Progenitor cell of endocrine pancreas (in vitro differentiated cells): ENCODE measurements at regions not wholly inside any gene's neighbourhood (a gene's known extent, or its start where the extent isn't known, plus 50 kb on each side); places are given as distances from the start of the nearest gene placed in this dataset.
"Not testable (repeated sequence)": the region's sequence is repeated elsewhere in the genome, so short reads cannot be mapped to it uniquely, and the experiment has no call there.

Experiments used
- DNase-seq: peaks from one replicate; pipeline ENCODE4 v3.0.0; 2021; ENCODE audit warnings: low spot score; ENCODE audit not compliant: unreplicated experiment
- H3K27ac Mint-ChIP-seq: 2 replicates; pipeline ENCODE4 v1.8.0; 2021; ENCODE audit warnings: mild to moderate bottlenecking, moderate library complexity, mixed read lengths
- H3K27me3 Mint-ChIP-seq: 2 replicates; pipeline ENCODE4 v1.8.0; 2021; ENCODE audit warnings: mixed read lengths
- H3K36me3 Mint-ChIP-seq: 2 replicates; pipeline ENCODE4 v1.8.0; 2022; ENCODE audit warnings: mixed read lengths; ENCODE audit not compliant: insufficient read depth
- H3K4me1 Mint-ChIP-seq: 2 replicates; pipeline ENCODE4 v1.8.0; 2021; ENCODE audit warnings: low read depth, mixed read lengths
- H3K4me3 Mint-ChIP-seq: 2 replicates; pipeline ENCODE4 v1.8.0; 2021; ENCODE audit warnings: low read depth, mild to moderate bottlenecking, moderate library complexity, mixed read lengths
- H3K9me3 Mint-ChIP-seq: 2 replicates; pipeline ENCODE4 v1.8.0; 2021; ENCODE audit warnings: low read depth, mixed read lengths

GRCh38 chr10:47605791-47606773, 82.6 kb upstream of the AGAP9 start:
- not testable (repeated sequence) for H3K4me1 Mint-ChIP-seq, H3K9me3 Mint-ChIP-seq, H3K27ac Mint-ChIP-seq, H3K27me3 Mint-ChIP-seq, H3K4me3 Mint-ChIP-seq, DNase-seq, H3K36me3 Mint-ChIP-seq

- not testable (repeated sequence) for H3K9me3 Mint-ChIP-seq, DNase-seq, H3K27me3 Mint-ChIP-seq, H3K36me3 Mint-ChIP-seq, H3K4me3 Mint-ChIP-seq, H3K4me1 Mint-ChIP-seq, H3K27ac Mint-ChIP-seq
Observed at GRCh38 chr10:47600604-47601003, 77.2 kb upstream of the AGAP9 start.

- not testable (repeated sequence) for H3K9me3 Mint-ChIP-seq, H3K27ac Mint-ChIP-seq, DNase-seq, H3K36me3 Mint-ChIP-seq, H3K4me3 Mint-ChIP-seq, H3K4me1 Mint-ChIP-seq, H3K27me3 Mint-ChIP-seq
Observed at GRCh38 chr10:47600127-47600526, 76.7 kb upstream of the AGAP9 start.

- H3K36me3 Mint-ChIP-seq, H3K27me3 Mint-ChIP-seq, H3K4me3 Mint-ChIP-seq, DNase-seq, H3K9me3 Mint-ChIP-seq, H3K27ac Mint-ChIP-seq, H3K4me1 Mint-ChIP-seq: not testable (repeated sequence)
Observed at GRCh38 chr10:47599657-47600056, 76.2 kb upstream of the AGAP9 start.

DNA sequence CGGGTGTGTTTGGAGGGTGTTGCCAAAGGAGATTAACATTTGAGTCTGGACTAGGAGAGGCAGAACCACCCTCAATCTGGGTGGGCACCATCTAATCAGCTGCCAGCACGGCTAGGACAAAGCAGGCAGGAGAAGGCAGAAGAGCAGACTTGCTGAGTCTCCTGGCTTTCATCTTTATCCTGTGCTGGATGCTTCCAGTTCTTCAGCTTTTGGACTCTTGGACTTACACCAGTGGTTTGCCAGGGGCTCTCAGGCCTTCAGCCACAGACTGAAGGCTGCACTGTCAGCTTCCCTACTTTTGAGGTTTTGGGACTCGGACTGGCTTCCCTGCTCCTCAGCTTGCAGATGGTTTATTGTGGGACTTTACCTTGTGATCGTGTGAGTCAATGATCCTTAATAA, 70.4 kb upstream of the AGAP9 start:
- not testable (repeated sequence) for H3K4me3 Mint-ChIP-seq, H3K27me3 Mint-ChIP-seq, DNase-seq, H3K9me3 Mint-ChIP-seq, H3K27ac Mint-ChIP-seq, H3K36me3 Mint-ChIP-seq, H3K4me1 Mint-ChIP-seq

DNA sequence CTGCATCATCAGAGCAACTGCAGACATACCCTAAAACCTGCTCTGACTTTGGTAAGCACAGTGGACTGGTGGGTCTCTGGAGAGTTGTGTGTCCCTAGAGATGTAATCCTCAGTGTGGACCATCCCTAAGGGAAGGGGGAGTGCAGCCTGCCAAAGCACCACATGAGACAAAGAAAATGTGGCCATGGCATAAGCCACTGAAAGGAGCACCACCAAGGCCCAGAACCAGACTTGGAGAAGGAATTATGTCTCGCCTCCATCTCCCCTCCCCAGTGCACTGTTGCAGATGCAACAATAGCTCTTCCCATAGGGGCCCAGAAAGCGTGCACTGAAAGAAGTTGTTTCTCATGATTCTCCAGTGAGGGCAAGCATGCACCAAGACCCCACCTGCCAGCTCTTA, 69.7 kb upstream of the AGAP9 start:
- H3K27me3 Mint-ChIP-seq, H3K36me3 Mint-ChIP-seq, H3K4me3 Mint-ChIP-seq, H3K4me1 Mint-ChIP-seq, DNase-seq, H3K9me3 Mint-ChIP-seq, H3K27ac Mint-ChIP-seq: not testable (repeated sequence)

DNA sequence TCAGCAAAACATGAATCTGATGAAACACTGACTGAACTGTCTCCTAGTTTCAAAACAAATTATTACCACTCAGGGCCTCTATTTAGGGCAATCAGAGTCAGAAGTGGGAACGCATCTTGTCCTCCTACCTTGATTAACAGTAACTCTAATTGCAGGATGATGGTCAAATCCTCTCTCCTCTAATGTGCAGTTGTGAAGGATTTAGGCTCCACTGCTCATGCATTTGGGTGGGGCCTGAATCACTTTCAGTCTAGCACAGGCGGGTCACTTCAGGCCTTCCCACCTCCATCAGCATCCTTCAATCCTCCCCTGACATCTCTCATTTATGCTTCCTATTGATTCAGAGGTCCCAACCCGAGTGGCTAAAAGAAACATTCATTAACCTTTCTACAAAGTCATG, 67.5 kb upstream of the AGAP9 start:
- not testable (repeated sequence) for H3K4me3 Mint-ChIP-seq, H3K36me3 Mint-ChIP-seq, H3K27me3 Mint-ChIP-seq, H3K4me1 Mint-ChIP-seq, H3K27ac Mint-ChIP-seq, H3K9me3 Mint-ChIP-seq, DNase-seq

GRCh38 chr10:47590534-47590933, 67.1 kb upstream of the AGAP9 start:
- not testable (repeated sequence) for H3K36me3 Mint-ChIP-seq

DNA sequence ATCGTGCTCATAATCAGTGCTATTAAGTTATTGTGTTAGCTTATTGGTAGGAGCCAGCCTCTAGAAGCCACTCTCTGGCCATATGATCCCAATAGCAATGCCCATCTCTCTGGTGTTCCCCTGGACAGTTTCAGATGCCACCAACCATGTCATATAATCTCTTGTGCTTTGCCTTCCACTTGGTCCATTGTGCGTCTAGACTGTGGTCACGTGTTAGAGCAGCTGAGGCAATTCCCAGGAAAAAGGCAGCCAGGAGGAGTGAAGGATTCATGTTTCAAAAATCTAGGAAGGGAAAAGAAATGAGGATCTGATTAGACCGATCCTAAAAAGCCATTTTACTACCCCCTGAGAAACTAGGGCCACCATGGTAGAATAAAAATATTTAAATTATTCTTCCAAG, 58.6 kb upstream of the AGAP9 start:
- not testable (repeated sequence) for H3K27ac Mint-ChIP-seq, H3K4me3 Mint-ChIP-seq, H3K9me3 Mint-ChIP-seq, H3K4me1 Mint-ChIP-seq, DNase-seq, H3K27me3 Mint-ChIP-seq, H3K36me3 Mint-ChIP-seq

More at GRCh38 chr10:47590534-47590933, 67.1 kb upstream of the AGAP9 start:
- H3K27me3 Mint-ChIP-seq, H3K4me3 Mint-ChIP-seq, H3K27ac Mint-ChIP-seq, H3K9me3 Mint-ChIP-seq, H3K4me1 Mint-ChIP-seq, DNase-seq: not testable (repeated sequence)

GRCh38 chr10:47580063-47580462, 56.6 kb upstream of the AGAP9 start:
- H3K27ac Mint-ChIP-seq, H3K27me3 Mint-ChIP-seq, H3K4me1 Mint-ChIP-seq, DNase-seq, H3K4me3 Mint-ChIP-seq, H3K36me3 Mint-ChIP-seq, H3K9me3 Mint-ChIP-seq: not testable (repeated sequence)

DNA sequence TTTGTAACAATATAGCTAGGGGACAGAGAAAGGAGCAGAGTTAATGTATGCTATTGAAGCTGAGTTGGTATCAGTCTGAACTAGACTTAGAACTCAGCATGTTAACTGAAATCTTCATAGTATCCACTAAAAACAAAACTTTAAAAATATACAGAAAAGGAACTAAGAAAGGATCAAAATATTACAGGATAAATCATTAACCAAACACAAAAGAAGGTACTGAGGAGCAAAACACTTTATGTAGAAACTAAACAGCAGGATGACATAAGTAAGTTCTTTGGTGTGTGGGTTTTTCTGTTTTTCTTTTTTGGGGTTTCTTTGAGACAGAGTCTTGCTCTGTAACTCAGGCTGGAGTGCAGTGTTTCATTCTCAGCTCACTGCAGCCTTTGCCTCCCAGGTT, 55.1 kb upstream of the AGAP9 start:
- H3K4me3 Mint-ChIP-seq, H3K9me3 Mint-ChIP-seq, H3K27me3 Mint-ChIP-seq, H3K36me3 Mint-ChIP-seq, DNase-seq, H3K27ac Mint-ChIP-seq, H3K4me1 Mint-ChIP-seq: not testable (repeated sequence)
